ENCODE measurements at regions not wholly inside any gene's neighbourhood (a gene's known extent, or its start where the extent isn't known, plus 50 kb on each side); places are given as distances from the start of the nearest gene placed in this dataset.

- ChIA-PET POLR2A (no interaction called here), CTCF (no interaction called here)
- Histone ChIP-seq H3K4me2 (no peak overlapping the region), H3K27ac (no peak overlapping the region), H3K4me3 (no peak overlapping the region), H3K9me3 (no peaks in the 10 kb centered on the region), H3K4me1 (no peaks in the 10 kb centered on the region)
- FAIRE-seq (no peak), DNase-seq (ENCODE audit: low read depth in 1 of 2, low spot score in 1 of 2) (no peak), ATAC-seq (no peak)
- WGBS (ENCODE audit: missing lambda C conversion rate): 8% methylated on average over 7 of the region's 8 CpGs
- no peak for TF ChIP-seq ZNF302 (CRISPR knock-in tag; IDR thresholded peaks at IDR 0.05)
Observed at GRCh38 chr5:2892466-2893000, 141.1 kb upstream of the IRX2 start.

GRCh38 chr5:2891781-2892180 lies 140.3 kb upstream of the IRX2 start:
- Histone ChIP-seq H3K4me1 (no peaks in the 10 kb centered on the region), H3K4me3 (no peak overlapping the region), H3K4me2 (no peak overlapping the region), H3K27ac (no peak overlapping the region), H3K9me3 (no peaks in the 10 kb centered on the region)
- TF ChIP-seq TFCP2L1 (CRISPR knock-in tag; IDR thresholded peaks at IDR 0.05): no peak
- TF ChIP-seq ZFP36 (IDR thresholded peaks at IDR 0.05; ENCODE audit: borderline replicate concordance, partially characterized antibody): no peak
- TF ChIP-seq RNF2 (IDR thresholded peaks at IDR 0.05; ENCODE audit: borderline replicate concordance, low read depth): no peak
- TF ChIP-seq MAFK (IDR thresholded peaks at IDR 0.05; ENCODE audit: partially characterized antibody): no peak
- no peak for TF ChIP-seq CEBPB (IDR thresholded peaks at IDR 0.05)
- no peak for TF ChIP-seq POLR2AphosphoS2 (conservative IDR thresholded peaks at IDR 0.05; ENCODE audit: low read length)
- TF ChIP-seq FOSL2 (IDR thresholded peaks at IDR 0.05): no peak
- TF ChIP-seq FOSL2 (CRISPR knock-in tag; IDR thresholded peaks at IDR 0.05): no peak
- TF ChIP-seq NPAS2 (CRISPR knock-in tag; IDR thresholded peaks at IDR 0.05; ENCODE audit: borderline replicate concordance): no peak
- no peak for TF ChIP-seq HOXB13 (CRISPR knock-in tag; IDR thresholded peaks at IDR 0.05; ENCODE audit: low read depth)
- no peak for TF ChIP-seq ZC3H11A (IDR thresholded peaks at IDR 0.05)
- TF ChIP-seq FOSB (CRISPR knock-in tag; IDR thresholded peaks at IDR 0.05): no peak
- no peak for TF ChIP-seq HDAC2 (IDR thresholded peaks at IDR 0.05)
- no peak for TF ChIP-seq EHF (CRISPR knock-in tag; IDR thresholded peaks at IDR 0.05)
- TF ChIP-seq JUN (IDR thresholded peaks at IDR 0.05): no peak
- no peak for TF ChIP-seq ZSCAN20 (CRISPR knock-in tag; IDR thresholded peaks at IDR 0.05)
- no peak for TF ChIP-seq KDM5A (IDR thresholded peaks at IDR 0.05)
- TF ChIP-seq MYC (IDR thresholded peaks at IDR 0.05; ENCODE audit: borderline replicate concordance, low read length): no peak
- TF ChIP-seq NR3C1 (IDR thresholded peaks at IDR 0.05): no peak
- DNase-seq (ENCODE audit: low read depth in 1 of 2, low spot score in 1 of 2): no peak
- ATAC-seq: no peak
- FAIRE-seq: no peak
- POLR2A ChIA-PET: no interaction called here
- 74% methylated on average over 3 of the region's 3 CpGs for WGBS (ENCODE audit: missing lambda C conversion rate)
- CTCF ChIA-PET: no interaction called here

DNA sequence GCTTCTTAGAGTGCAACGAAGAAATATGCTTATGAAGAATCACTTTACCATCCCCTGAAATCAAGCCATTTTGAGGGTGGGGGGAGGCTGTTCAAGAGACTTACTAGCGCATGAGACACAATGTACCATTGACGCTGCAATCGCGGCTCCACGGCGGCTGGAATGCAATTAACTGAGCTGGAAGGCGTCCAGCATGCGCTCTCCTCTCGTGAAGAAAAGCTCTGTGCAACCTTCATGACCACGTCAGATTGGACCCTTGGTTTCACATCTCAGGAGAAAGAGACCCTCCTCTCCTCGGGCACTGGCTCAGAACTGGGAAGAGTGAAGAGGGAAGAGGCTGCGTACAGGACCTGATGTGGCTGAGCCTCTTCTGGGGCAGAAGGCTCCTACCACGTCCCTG lies 138.5 kb upstream of the IRX2 start:
- POLR2A ChIA-PET: no interaction called here
- ATAC-seq: no peak
- TF ChIP-seq ZNF302 (CRISPR knock-in tag; IDR thresholded peaks at IDR 0.05) (no peak), ZSCAN20 (CRISPR knock-in tag; IDR thresholded peaks at IDR 0.05) (no peak), POLR2A (IDR thresholded peaks at IDR 0.05; ENCODE audit: low read length) (no peak), HDAC2 (IDR thresholded peaks at IDR 0.05) (no peak), HOXB13 (CRISPR knock-in tag; IDR thresholded peaks at IDR 0.05; ENCODE audit: low read depth) (no peak), PBX3 (IDR thresholded peaks at IDR 0.05) (no peak), EP300 (IDR thresholded peaks at IDR 0.05) (no peak), USF2 (IDR thresholded peaks at IDR 0.05) (no peak), NFE2L2 (conservative IDR thresholded peaks at IDR 0.05; ENCODE audit: low read length) (no peak), SREBF2 (IDR thresholded peaks at IDR 0.05) (no peak), MYC (IDR thresholded peaks at IDR 0.05; ENCODE audit: borderline replicate concordance, low read length) (no peak), TFCP2L1 (CRISPR knock-in tag; IDR thresholded peaks at IDR 0.05) (no peak)
- TF ChIP-seq, protein P1, sequence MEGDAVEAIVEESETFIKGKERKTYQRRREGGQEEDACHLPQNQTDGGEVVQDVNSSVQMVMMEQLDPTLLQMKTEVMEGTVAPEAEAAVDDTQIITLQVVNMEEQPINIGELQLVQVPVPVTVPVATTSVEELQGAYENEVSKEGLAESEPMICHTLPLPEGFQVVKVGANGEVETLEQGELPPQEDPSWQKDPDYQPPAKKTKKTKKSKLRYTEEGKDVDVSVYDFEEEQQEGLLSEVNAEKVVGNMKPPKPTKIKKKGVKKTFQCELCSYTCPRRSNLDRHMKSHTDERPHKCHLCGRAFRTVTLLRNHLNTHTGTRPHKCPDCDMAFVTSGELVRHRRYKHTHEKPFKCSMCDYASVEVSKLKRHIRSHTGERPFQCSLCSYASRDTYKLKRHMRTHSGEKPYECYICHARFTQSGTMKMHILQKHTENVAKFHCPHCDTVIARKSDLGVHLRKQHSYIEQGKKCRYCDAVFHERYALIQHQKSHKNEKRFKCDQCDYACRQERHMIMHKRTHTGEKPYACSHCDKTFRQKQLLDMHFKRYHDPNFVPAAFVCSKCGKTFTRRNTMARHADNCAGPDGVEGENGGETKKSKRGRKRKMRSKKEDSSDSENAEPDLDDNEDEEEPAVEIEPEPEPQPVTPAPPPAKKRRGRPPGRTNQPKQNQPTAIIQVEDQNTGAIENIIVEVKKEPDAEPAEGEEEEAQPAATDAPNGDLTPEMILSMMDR (IDR thresholded peaks at IDR 0.05): no peak
- no peak overlapping the region for H3K4me2 ChIP-seq
- no peak overlapping the region for H3K27ac ChIP-seq
- CTCF ChIA-PET: no interaction called here
- H3K4me1 ChIP-seq: no peaks in the 10 kb centered on the region
- 50% methylated on average over 14 of the region's 14 CpGs for WGBS (ENCODE audit: missing lambda C conversion rate)
- no peak for FAIRE-seq
- H3K9me3 ChIP-seq: no peaks in the 10 kb centered on the region
- DNase-seq (ENCODE audit: low read depth in 1 of 2, low spot score in 1 of 2): no peak
- H3K4me3 ChIP-seq: no peak overlapping the region

All from A549 (cell line).